ENCODE measurements at regions not wholly inside any gene's neighbourhood (a gene's known extent, or its start where the extent isn't known, plus 50 kb on each side); places are given as distances from the start of the nearest gene placed in this dataset.
A peak's percentile ranks its signal among the peaks of the same experiment; 100 is the strongest.
"Not testable (repeated sequence)": the region's sequence is repeated elsewhere in the genome, so short reads cannot be mapped to it uniquely, and the experiment has no call there.

GRCh38 chr1:234825498-234826165 lies 215.7 kb upstream of the IRF2BP2 start:
- peaks cover 12% of the 10 kb centered on the region for H3K27me3 Mint-ChIP-seq (ENCODE audit: unreplicated experiment)
- TF ChIP-seq CTCF (IDR thresholded peaks at IDR 0.05) = no peak
- no peak overlapping the region for H3K27ac Mint-ChIP-seq (ENCODE audit: unreplicated experiment)
- H3K36me3 Mint-ChIP-seq (ENCODE audit: unreplicated experiment) = no peaks in the 10 kb centered on the region
- H3K4me3 Mint-ChIP-seq (ENCODE audit: unreplicated experiment) = no peak overlapping the region
- no peaks in the 10 kb centered on the region for H3K9me3 Mint-ChIP-seq (ENCODE audit: unreplicated experiment)
- DNase-seq (ENCODE audit: extremely low spot score, unreplicated experiment) = no peak
- H3K4me1 Mint-ChIP-seq (ENCODE audit: unreplicated experiment) = no peaks in the 10 kb centered on the region

- not testable (repeated sequence) for H3K36me3 Mint-ChIP-seq (ENCODE audit: unreplicated experiment); H3K4me1 Mint-ChIP-seq (ENCODE audit: unreplicated experiment); H3K4me3 Mint-ChIP-seq (ENCODE audit: unreplicated experiment); H3K9me3 Mint-ChIP-seq (ENCODE audit: unreplicated experiment); DNase-seq (ENCODE audit: extremely low spot score, unreplicated experiment); H3K27me3 Mint-ChIP-seq (ENCODE audit: unreplicated experiment); H3K27ac Mint-ChIP-seq (ENCODE audit: unreplicated experiment)
Observed at GRCh38 chr1:234824836-234825235, 214.9 kb upstream of the IRF2BP2 start.

- Mint-ChIP-seq H3K36me3 (ENCODE audit: unreplicated experiment) (no peaks in the 10 kb centered on the region), H3K27ac (ENCODE audit: unreplicated experiment) (no peak overlapping the region), H3K9me3 (ENCODE audit: unreplicated experiment) (no peaks in the 10 kb centered on the region), H3K4me1 (ENCODE audit: unreplicated experiment) (no peaks in the 10 kb centered on the region), H3K4me3 (ENCODE audit: unreplicated experiment) (no peak overlapping the region), H3K27me3 (ENCODE audit: unreplicated experiment) (peaks cover 4% of the 10 kb centered on the region)
- no peak for DNase-seq (ENCODE audit: extremely low spot score, unreplicated experiment)
- TF ChIP-seq CTCF (IDR thresholded peaks at IDR 0.05) = no peak
Observed at GRCh38 chr1:234823191-234824176, 213.5 kb upstream of the IRF2BP2 start.

GRCh38 chr1:234821840-234822239 lies 211.9 kb upstream of the IRF2BP2 start:
- peaks cover 3% of the 10 kb centered on the region for H3K27me3 Mint-ChIP-seq (ENCODE audit: unreplicated experiment)
- no peak overlapping the region for H3K4me3 Mint-ChIP-seq (ENCODE audit: unreplicated experiment)
- no peak for DNase-seq (ENCODE audit: extremely low spot score, unreplicated experiment)
- H3K36me3 Mint-ChIP-seq (ENCODE audit: unreplicated experiment) = peaks cover 1% of the 10 kb centered on the region
- no peaks in the 10 kb centered on the region for H3K9me3 Mint-ChIP-seq (ENCODE audit: unreplicated experiment)
- H3K27ac Mint-ChIP-seq (ENCODE audit: unreplicated experiment) = no peak overlapping the region
- H3K4me1 Mint-ChIP-seq (ENCODE audit: unreplicated experiment) = peaks cover 6% of the 10 kb centered on the region
- no peak for TF ChIP-seq CTCF (IDR thresholded peaks at IDR 0.05)

- Mint-ChIP-seq H3K9me3 (ENCODE audit: unreplicated experiment) (no peaks in the 10 kb centered on the region), H3K4me1 (ENCODE audit: unreplicated experiment) (peaks cover 7% of the 10 kb centered on the region), H3K36me3 (ENCODE audit: unreplicated experiment) (peaks cover 1% of the 10 kb centered on the region), H3K27me3 (ENCODE audit: unreplicated experiment) (peaks cover 3% of the 10 kb centered on the region), H3K27ac (ENCODE audit: unreplicated experiment) (no peak overlapping the region), H3K4me3 (ENCODE audit: unreplicated experiment) (no peak overlapping the region)
- no peak for TF ChIP-seq CTCF (IDR thresholded peaks at IDR 0.05)
- DNase-seq (ENCODE audit: extremely low spot score, unreplicated experiment) = no peak
Observed at GRCh38 chr1:234820597-234820996, 210.6 kb upstream of the IRF2BP2 start.

- H3K36me3 Mint-ChIP-seq (ENCODE audit: unreplicated experiment); H3K9me3 Mint-ChIP-seq (ENCODE audit: unreplicated experiment); H3K27me3 Mint-ChIP-seq (ENCODE audit: unreplicated experiment); H3K4me3 Mint-ChIP-seq (ENCODE audit: unreplicated experiment); DNase-seq (ENCODE audit: extremely low spot score, unreplicated experiment): not testable (repeated sequence)
- Mint-ChIP-seq H3K27ac (ENCODE audit: unreplicated experiment) (peak overlapping the region; percentile 4), H3K4me1 (ENCODE audit: unreplicated experiment) (peaks cover 10% of the 10 kb centered on the region)
Observed at GRCh38 chr1:234819845-234820244, 209.9 kb upstream of the IRF2BP2 start.

- not testable (repeated sequence) for H3K4me3 Mint-ChIP-seq (ENCODE audit: unreplicated experiment); H3K9me3 Mint-ChIP-seq (ENCODE audit: unreplicated experiment); DNase-seq (ENCODE audit: extremely low spot score, unreplicated experiment); H3K27ac Mint-ChIP-seq (ENCODE audit: unreplicated experiment); H3K27me3 Mint-ChIP-seq (ENCODE audit: unreplicated experiment); H3K36me3 Mint-ChIP-seq (ENCODE audit: unreplicated experiment)
- peaks cover 10% of the 10 kb centered on the region for H3K4me1 Mint-ChIP-seq (ENCODE audit: unreplicated experiment)
Observed at GRCh38 chr1:234818040-234818387, 208.0 kb upstream of the IRF2BP2 start.

- Mint-ChIP-seq H3K4me1 (ENCODE audit: unreplicated experiment) (peaks cover 10% of the 10 kb centered on the region), H3K27ac (ENCODE audit: unreplicated experiment) (peak overlapping the region; percentile 54)
- H3K27me3 Mint-ChIP-seq (ENCODE audit: unreplicated experiment); DNase-seq (ENCODE audit: extremely low spot score, unreplicated experiment); H3K4me3 Mint-ChIP-seq (ENCODE audit: unreplicated experiment); H3K36me3 Mint-ChIP-seq (ENCODE audit: unreplicated experiment); H3K9me3 Mint-ChIP-seq (ENCODE audit: unreplicated experiment): not testable (repeated sequence)
Observed at GRCh38 chr1:234817313-234818039, 207.5 kb upstream of the IRF2BP2 start.

Measured in osteocyte (in vitro differentiated cells).